Activated T-cell treated with anti-CD3 and anti-CD28 coated beads for 24 hours (primary cell): ENCODE measurements at regions not wholly inside any gene's neighbourhood (a gene's known extent, or its start where the extent isn't known, plus 50 kb on each side); places are given as distances from the start of the nearest gene placed in this dataset.
"Not testable (repeated sequence)": the region's sequence is repeated elsewhere in the genome, so short reads cannot be mapped to it uniquely, and the experiment has no call there.

Experiments
- DNase-seq: peaks from one replicate; pipeline ENCODE4 v3.0.0-alpha.2; 2020; ENCODE audit warnings: low read depth

- no peak for DNase-seq
Observed at GRCh38 chr10:29725133-29725720, 90.5 kb upstream of the SVIL start.

GRCh38 chr10:29723726-29724125, 89.0 kb upstream of the SVIL start:
- no peak for DNase-seq

GRCh38 chr10:29722777-29723176, 88.0 kb upstream of the SVIL start:
- DNase-seq = no peak

GRCh38 chr10:29720149-29720548, 85.4 kb upstream of the SVIL start:
- no peak for DNase-seq

GRCh38 chr10:29719281-29719675, 84.5 kb upstream of the SVIL start:
- DNase-seq = no peak

GRCh38 chr10:29715296-29715695, 80.5 kb upstream of the SVIL start:
- DNase-seq = no peak

DNA sequence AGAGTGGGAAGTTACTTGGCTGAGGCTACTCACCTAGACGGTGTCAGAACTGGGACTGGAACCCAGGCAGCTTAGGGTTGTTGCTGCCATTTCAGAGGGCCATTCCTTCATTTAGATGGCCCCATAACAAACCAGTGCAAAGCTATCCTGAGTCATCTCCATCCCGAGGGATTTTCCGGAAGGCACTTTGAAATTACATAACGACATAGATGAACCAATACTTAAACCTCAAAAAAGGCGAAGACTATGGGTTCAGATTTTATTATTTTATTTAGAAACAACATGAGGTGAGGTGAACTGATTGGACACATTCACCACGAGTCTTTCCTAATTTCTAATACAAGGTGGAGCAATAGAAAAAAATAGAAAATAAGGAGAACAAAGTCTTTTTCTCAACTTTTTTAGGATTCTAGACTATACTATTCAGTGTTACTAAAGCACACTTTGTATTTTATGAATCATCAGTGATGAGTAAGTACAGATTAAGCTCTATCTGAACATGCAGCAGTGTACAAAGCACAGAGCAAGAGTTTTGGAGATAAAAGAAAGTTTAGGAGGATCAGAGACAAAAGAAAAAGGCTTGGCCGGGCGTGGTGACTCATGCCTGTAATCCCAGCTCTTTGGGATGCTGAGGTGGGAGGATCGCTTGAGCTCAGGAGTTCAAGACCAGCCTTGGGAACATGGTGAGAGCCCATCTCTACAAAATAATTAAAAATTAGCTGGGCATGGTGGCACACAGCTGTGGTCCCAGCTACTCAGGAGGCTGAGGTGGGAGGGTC, 79.5 kb upstream of the SVIL start:
- no peak for DNase-seq

- DNase-seq = no peak
Observed at GRCh38 chr10:29713450-29713849, 78.7 kb upstream of the SVIL start.

GRCh38 chr10:29712108-29712507, 77.3 kb upstream of the SVIL start:
- DNase-seq = no peak

- no peak for DNase-seq
Observed at GRCh38 chr10:29710128-29710527, 75.4 kb upstream of the SVIL start.

DNA sequence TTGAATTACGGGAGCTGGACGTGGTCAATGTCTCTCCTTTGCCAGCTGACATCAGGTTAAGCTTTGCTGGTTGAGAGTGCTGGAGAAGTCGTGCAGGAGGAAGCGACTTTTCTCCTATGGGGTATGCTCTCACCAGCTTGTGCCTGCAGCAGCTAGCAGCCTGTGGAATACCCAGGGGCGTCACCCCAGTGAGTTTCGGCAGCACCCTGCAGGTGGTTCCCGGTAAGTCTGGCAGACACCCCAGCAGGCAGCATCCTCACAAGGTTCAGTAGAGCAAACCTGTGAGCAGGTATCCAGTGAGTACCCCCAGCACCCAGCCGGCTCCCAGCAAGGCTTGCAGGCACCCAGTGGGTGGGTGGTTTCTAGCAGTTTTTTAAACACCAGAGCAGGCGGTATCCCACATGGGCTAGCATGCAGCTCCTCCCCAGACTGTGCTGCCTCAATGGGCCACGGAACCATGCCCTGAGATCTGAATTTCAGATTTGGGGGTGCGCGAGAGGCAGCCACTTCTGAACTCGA, 74.8 kb upstream of the SVIL start:
- DNase-seq = no peak

GRCh38 chr10:29703271-29703670, 68.5 kb upstream of the SVIL start:
- DNase-seq = no peak

DNA sequence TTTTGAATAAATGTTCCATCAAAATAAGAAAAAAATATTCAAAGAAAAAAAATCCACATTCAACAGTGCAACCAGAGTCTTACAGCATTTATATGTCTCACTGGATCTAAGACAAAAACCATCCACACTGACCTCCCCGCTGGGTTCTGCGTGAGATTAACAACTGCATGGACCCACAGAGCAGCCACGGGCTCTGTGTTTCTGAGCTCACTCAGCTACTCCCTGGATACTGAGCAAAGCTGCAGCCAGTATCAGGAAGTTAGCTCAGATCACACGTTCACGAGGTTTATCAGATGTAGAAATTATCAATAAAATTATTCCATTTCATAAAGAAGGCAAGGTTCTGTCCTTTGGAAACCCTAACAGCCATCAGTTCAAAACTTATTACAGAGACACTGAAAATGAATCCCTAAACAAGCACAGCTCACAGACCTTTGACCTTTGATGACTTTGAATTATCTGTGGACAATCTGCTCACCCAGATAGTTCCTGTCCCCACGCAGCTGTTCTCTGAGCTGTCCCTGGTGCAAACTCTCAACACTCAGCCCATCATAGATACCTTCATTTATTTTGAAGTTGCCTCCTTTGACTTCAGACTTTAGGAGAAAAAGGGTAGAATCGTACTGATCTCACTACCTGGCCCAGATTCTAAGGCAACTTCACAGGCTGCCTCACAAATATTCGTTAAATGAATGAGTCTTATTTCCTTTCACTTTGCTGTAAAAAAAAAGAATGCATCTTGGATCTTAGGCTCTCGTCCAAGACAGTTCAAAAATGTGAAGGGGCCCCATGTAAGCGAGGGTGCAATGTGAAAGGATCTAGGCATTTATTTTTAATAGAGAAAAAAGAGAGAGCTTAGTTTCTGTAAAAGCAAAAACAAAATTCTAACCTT, 67.7 kb upstream of the SVIL start:
- DNase-seq = no peak

DNA sequence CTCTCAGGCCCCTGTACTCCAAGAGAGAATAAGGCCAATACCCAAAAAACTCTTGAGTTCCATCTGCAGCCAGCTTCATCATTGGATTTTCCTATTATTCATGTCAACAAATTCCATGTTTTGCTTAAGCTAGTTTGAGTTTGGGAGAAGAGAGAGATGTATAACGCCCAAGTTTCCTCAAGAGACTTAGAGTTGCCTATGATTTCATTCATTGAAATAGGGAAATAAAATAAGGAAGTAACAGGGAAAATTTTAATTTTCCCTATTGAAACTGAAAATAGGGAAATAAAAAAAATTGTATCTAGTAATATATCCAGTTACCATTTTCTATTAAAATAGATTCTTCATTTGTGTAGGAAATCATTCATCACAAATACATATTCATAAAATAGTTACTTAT, 66.5 kb upstream of the SVIL start:
- no peak for DNase-seq

GRCh38 chr10:29699621-29700020, 64.8 kb upstream of the SVIL start:
- no peak for DNase-seq

GRCh38 chr10:29698773-29699490, 64.2 kb upstream of the SVIL start:
- no peak for DNase-seq

GRCh38 chr10:29696581-29696980, 61.8 kb upstream of the SVIL start:
- DNase-seq = not testable (repeated sequence)

GRCh38 chr10:29694121-29694520, 59.4 kb upstream of the SVIL start:
- no peak for DNase-seq

GRCh38 chr10:29692121-29692539, 57.4 kb upstream of the SVIL start:
- no peak for DNase-seq

GRCh38 chr10:29691564-29692072, 56.8 kb upstream of the SVIL start:
- no peak for DNase-seq

DNA sequence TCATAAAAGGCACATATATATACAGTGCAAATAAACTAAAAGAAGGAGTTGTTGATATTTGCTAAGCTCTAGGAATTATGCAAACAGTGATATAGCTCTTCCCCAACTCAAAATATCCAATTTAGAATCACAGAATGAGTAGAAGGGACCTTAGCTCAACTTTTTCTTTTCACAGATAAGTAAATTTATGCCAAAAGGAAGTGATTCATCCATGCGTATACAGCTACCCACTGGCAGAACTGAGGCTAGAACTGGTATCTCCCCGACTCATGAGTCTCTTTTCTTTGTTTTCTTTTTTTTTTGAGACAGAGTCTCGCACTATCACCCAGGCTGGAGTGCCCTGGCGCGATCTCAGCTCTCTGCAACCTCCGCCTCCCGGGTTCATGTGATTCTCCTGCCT, 54.2 kb upstream of the SVIL start:
- peak; percentile 17 for DNase-seq

DNA sequence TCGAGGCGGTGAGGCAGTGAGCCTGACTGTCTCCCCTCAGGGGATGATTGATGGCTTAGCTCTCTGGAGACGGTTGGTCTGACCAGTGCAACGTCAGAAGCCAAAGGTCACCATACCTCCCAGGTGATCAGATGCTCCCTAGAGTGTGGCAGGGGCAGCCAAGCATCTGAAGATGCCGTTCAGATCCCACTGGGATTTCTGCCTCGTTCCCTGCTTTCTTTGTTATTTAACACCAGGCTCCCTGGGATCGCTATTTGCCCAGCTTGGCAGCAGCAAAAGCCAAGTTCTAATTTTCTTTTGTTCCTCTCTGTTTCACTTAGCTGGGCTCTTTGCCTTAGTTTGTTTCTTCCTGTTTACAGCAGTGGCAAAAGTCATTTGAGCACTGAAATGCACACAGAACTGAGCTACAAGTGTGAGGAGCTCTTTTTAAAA, 53.5 kb upstream of the SVIL start:
- DNase-seq = no peak
